Right lobe of liver (tissue), 6 donors: ENCODE measurements at regions not wholly inside any gene's neighbourhood (a gene's known extent, or its start where the extent isn't known, plus 50 kb on each side); places are given as distances from the start of the nearest gene placed in this dataset.
A peak's percentile ranks its signal among the peaks of the same experiment; 100 is the strongest.
"Not testable (repeated sequence)": the region's sequence is repeated elsewhere in the genome, so short reads cannot be mapped to it uniquely, and the experiment has no call there.

ENCODE experiments used
- ATAC-seq, 4 donors: fragments of 200-7000 bp; cut with Tn5 transposase; one replicate each; pipeline ENCODE4 v1.9.1; 2020; ENCODE audit warnings: mild to moderate bottlenecking in 4 of 4, moderate library complexity in 4 of 4
- DNase-seq, 3 donors: peaks; one replicate each; pipeline ENCODE4 v3.0.0-alpha.2; 2020
- H3K27ac ChIP-seq, 3 donors: fragments of 200-600 bp; one replicate each; pipeline ENCODE4 v1.8.0; 2022
- H3K27me3 ChIP-seq, 2 donors: fragments of 200-600 bp; one replicate each; pipeline ENCODE4 v1.8.0; 2022
- H3K36me3 ChIP-seq, 4 donors: fragments of 200-600 bp; sonication (generic) in 1 of 4; one replicate each; pipeline versions ENCODE4 v1.5.1 to v1.8.0; 2017 to 2022; ENCODE audit warnings: control low read depth in 1 of 4
- H3K4me1 ChIP-seq, 4 donors: fragments of 200-600 bp; sonication (generic) in 1 of 4; one replicate each; pipeline versions ENCODE4 v1.5.1 to v1.8.0; 2017 to 2022; ENCODE audit warnings: control low read depth in 1 of 4
- H3K4me3 ChIP-seq, 3 donors: fragments of 200-600 bp; one replicate each; pipeline ENCODE4 v1.8.0; 2022
- H3K9me3 ChIP-seq, 4 donors: fragments of 200-600 bp; sonication (generic) in 1 of 4; one replicate each; pipeline versions ENCODE4 v1.5.1 to v1.8.0; 2017 to 2022; ENCODE audit warnings: control low read depth in 1 of 4
- CTCF ChIP-seq, 4 donors: fragments of 200-600 bp in 3 of 4; fragments of 450-650 bp in 1 of 4; IDR thresholded peaks; one replicate each; pipeline versions ENCODE4 v1.5.1 to v1.8.0; 2016 to 2022; ENCODE audit warnings: antibody characterized with exemption in 4 of 4, mild to moderate bottlenecking in 2 of 4
- POLR2A ChIP-seq: fragments of 450-650 bp; IDR thresholded peaks from one replicate; pipeline ENCODE4 v1.6.1; 2017; ENCODE audit warnings: antibody characterized with exemption, mild to moderate bottlenecking
- WGBS: methylation state at CpG from one replicate; pipeline ENCODE4 v1.1.6; 2018; ENCODE audit warnings: low coverage, low lambda C conversion rate; ENCODE audit not compliant: insufficient coverage; ENCODE audit errors: missing lambda C conversion rate; 5-methylcytosine and 5-hydroxymethylcytosine counted together
- intact Hi-C, 2 donors: fragments of 100-400 bp; cut with DNase I; formaldehyde crosslinking; loops; one replicate each; pipeline versions ENCODE4 v1.11.2 to v1.14.1; 2022
- donor health status: DM: no; HTN: yes; CAD: no.
- donor health status: DM: no; HTN: no; CAD: no.
- donor health status: DM: no; HTN: no; CAD: no.
- donor health status: DM: no; HTN: yes; CAD: no.
- donor health status: DM: no; HTN: yes; CAD: no.

GRCh38 chr13:87557788-87558187 lies 113.4 kb upstream of the SLITRK5 start:
- intact Hi-C loops, result no loop called here
- no peak for ATAC-seq
- no peaks in the 10 kb centered on the region for H3K36me3 ChIP-seq
- H3K27me3 ChIP-seq, result no peaks in the 10 kb centered on the region
- no peaks in the 10 kb centered on the region for H3K4me1 ChIP-seq
- no peak overlapping the region for H3K27ac ChIP-seq
- DNase-seq, result no peak
- WGBS, result 30% methylated on average over 2 of the region's 2 CpGs
- TF ChIP-seq CTCF (IDR thresholded peaks at IDR 0.05) (no peak), POLR2A (no peak)
- no peak overlapping the region for H3K4me3 ChIP-seq
- no peaks in the 10 kb centered on the region for H3K9me3 ChIP-seq

GRCh38 chr13:87561580-87561979 lies 109.6 kb upstream of the SLITRK5 start:
- H3K27me3 ChIP-seq, H3K9me3 ChIP-seq, H3K36me3 ChIP-seq, intact Hi-C loops, ATAC-seq, H3K4me1 ChIP-seq, H3K4me3 ChIP-seq, H3K27ac ChIP-seq: not testable (repeated sequence)
- peak in 2 of 3 donors; percentile 39 to 47 for DNase-seq
- 81% methylated on average over 7 of the region's 31 CpGs for WGBS

GRCh38 chr13:87570669-87571068 lies 100.5 kb upstream of the SLITRK5 start:
- no peak for ATAC-seq
- Histone ChIP-seq H3K27me3 (no peaks in the 10 kb centered on the region), H3K9me3 (no peaks in the 10 kb centered on the region), H3K4me3 (no peak overlapping the region), H3K36me3 (no peaks in the 10 kb centered on the region), H3K4me1 (no peaks in the 10 kb centered on the region), H3K27ac (no peak overlapping the region)
- TF ChIP-seq POLR2A (no peak), CTCF (IDR thresholded peaks at IDR 0.05) (no peak)
- WGBS, result 24% methylated on average over 2 of the region's 2 CpGs
- intact Hi-C loops, result no loop called here
- no peak for DNase-seq

GRCh38 chr13:87582399-87582798 lies 88.8 kb upstream of the SLITRK5 start:
- H3K4me3 ChIP-seq, result no peak overlapping the region
- DNase-seq, result no peak
- H3K36me3 ChIP-seq, result no peaks in the 10 kb centered on the region
- no peaks in the 10 kb centered on the region for H3K27me3 ChIP-seq
- TF ChIP-seq POLR2A (no peak), CTCF (IDR thresholded peaks at IDR 0.05) (no peak)
- no peak for ATAC-seq
- no peak overlapping the region for H3K27ac ChIP-seq
- H3K4me1 ChIP-seq, result no peaks in the 10 kb centered on the region
- intact Hi-C loops, result no loop called here
- no peaks in the 10 kb centered on the region for H3K9me3 ChIP-seq

- no peak for ATAC-seq
- 93% methylated on average over 1 of the region's 1 CpG for WGBS
- Histone ChIP-seq H3K36me3 (no peaks in the 10 kb centered on the region), H3K4me3 (no peak overlapping the region), H3K4me1 (no peaks in the 10 kb centered on the region), H3K27ac (no peak overlapping the region), H3K27me3 (no peaks in the 10 kb centered on the region), H3K9me3 (no peaks in the 10 kb centered on the region)
- intact Hi-C loops, result no loop called here
- TF ChIP-seq POLR2A, result no peak
- no peak for TF ChIP-seq CTCF (IDR thresholded peaks at IDR 0.05)
- no peak for DNase-seq
Measured at GRCh38 chr13:87590518-87590917, 80.7 kb upstream of the SLITRK5 start.

- H3K9me3 ChIP-seq, ATAC-seq, H3K4me1 ChIP-seq, H3K36me3 ChIP-seq, H3K27me3 ChIP-seq, DNase-seq, H3K4me3 ChIP-seq, intact Hi-C loops, H3K27ac ChIP-seq: not testable (repeated sequence)
- WGBS, result 40% methylated on average over 2 of the region's 2 CpGs
Measured at GRCh38 chr13:87604437-87604836, 66.7 kb upstream of the SLITRK5 start.
